ENCODE measurements at regions not wholly inside any gene's neighbourhood (a gene's known extent, or its start where the extent isn't known, plus 50 kb on each side); places are given as distances from the start of the nearest gene placed in this dataset.

- DNase-seq (ENCODE audit: low spot score), result no peak
Measured at GRCh38 chr2:200137691-200138090, 168.8 kb upstream of the SPATS2L start.

DNA sequence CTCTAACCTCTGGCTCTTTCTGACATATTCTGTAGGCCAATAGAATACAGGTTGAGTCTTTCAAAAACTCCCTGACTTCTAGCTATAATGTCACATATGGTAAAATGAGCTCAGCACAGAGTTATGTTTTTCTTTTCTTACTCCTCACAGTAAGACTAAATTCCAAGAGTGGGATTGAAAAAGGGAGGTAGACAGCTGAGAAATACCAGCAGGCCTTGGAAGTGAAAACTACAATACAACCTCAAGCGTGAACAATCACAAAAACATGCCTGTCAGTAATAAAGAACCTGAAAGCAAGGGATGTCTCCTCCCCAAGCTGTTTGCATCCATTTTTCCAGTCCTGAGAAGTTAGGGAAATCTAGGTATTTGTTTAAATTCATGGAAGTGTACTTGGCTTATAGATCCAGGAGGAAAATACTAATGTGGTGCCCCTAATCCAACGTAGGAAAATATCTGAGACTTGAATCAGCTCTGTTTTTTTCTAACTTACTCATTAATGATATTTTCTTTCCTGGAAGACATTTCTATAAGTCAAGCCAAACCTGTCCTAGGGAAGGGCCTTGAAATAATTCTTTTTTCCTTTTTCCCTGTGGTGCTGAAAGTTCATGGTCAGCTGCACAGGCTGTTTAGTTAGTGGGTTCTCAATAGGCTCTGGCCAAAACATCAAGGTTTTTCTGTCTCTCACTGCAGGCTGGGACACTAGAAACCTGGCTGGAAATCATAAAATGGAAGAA is 167.9 kb upstream of the SPATS2L start:
- no peak for DNase-seq (ENCODE audit: low spot score)

DNA sequence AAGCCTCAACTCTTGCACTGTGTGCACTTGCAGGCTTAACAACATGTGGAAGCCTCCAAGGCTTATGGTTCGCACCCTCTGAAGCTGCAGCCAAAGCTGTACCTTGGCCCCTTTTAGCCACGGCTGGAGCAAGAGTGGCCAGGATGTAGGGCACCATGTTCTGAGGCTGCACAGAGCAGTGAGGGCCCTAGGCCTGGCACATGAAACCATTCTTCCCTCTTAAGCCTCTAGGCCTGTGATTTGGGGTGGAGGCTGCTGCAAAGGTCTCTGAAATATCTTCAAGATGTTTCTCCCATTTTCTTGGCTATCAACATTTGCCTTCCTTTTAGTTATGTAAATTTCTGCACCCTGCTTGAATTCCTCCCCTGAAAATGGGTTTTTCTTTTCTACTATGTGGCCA is 161.9 kb upstream of the SPATS2L start:
- no peak for DNase-seq (ENCODE audit: low spot score)

DNA sequence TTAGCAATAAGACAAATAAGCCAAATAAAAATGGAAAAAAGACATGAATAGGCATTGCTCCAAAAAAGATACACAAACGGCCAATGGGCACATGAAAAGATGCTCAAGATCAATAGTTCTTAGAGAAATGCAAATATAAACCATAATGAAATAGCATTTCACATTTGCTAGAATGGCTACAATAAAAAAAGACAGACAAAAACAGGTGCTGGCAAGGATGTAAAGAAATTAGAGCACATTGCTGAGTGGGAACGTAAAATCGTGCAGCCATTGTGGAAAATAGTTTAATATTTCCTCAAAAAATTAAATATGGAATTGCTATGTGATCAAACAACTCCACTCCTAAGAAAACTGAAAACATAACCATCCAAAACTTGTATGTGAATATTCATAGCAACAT is 160.0 kb upstream of the SPATS2L start:
- DNase-seq (ENCODE audit: low spot score), result no peak

- no peak for DNase-seq (ENCODE audit: low spot score)
Measured at GRCh38 chr2:200147371-200147770, 159.1 kb upstream of the SPATS2L start.

DNA sequence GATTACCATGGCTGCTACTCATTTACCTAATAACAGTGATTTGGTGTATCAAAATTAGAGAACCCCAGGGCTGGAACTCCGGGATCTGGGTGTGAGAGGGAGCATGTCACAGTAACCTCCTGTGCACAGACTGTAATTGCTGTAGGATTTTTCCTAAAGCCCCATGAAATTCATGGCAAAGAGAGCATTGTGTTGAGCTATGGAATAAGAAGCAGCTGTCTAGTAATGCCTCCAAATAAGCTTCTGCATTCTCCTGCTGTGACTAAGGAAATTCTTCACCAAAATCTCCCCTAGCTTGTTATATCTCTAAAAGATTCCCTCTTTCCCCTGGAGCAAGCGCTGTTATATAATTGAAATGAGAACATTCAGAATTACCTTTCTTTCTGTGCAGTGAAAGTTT is 158.1 kb upstream of the SPATS2L start:
- no peak for DNase-seq (ENCODE audit: low spot score)

- DNase-seq (ENCODE audit: low spot score), result no peak
Measured at GRCh38 chr2:200150411-200151086, 155.9 kb upstream of the SPATS2L start.

- no peak for DNase-seq (ENCODE audit: low spot score)
Measured at GRCh38 chr2:200155652-200156051, 150.8 kb upstream of the SPATS2L start.

DNA sequence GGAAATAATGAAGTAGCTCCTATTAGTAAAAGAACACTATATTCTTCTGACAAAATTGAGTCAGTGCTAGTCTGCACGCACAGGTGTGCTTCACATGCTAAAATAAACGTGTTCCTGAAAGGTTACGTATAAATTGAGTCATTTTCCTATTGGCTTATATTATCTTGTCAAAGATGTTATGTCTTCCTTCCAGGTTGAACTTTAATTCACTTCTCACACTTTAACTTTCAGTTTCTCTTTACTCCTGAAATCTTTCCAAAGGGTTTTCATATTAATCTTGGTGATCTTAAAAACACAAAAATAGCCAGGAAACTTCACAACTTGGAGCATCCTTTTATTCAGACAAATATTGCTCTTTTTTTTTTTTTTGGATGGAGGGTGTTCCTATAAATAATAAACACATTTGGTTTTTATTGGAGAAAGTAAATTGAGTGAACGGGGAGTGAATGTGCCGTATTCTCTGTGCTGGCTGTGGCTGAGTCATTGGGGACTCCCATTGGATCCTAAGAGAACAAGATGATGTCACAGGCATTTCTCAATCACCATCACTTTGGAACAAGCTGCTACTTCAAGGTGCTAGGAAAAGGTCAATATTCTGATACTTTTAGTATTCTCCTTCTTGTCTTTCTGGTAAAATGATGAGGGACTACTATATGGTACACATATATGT is 150.2 kb upstream of the SPATS2L start:
- peak; percentile 3 for DNase-seq (ENCODE audit: low spot score)

GRCh38 chr2:200158647-200159356 is 147.7 kb upstream of the SPATS2L start:
- DNase-seq (ENCODE audit: low spot score), result no peak

GRCh38 chr2:200159357-200159707 is 147.2 kb upstream of the SPATS2L start:
- no peak for DNase-seq (ENCODE audit: low spot score)

GRCh38 chr2:200159829-200160781 is 146.4 kb upstream of the SPATS2L start:
- no peak for DNase-seq (ENCODE audit: low spot score)

- DNase-seq (ENCODE audit: low spot score), result no peak
Measured at GRCh38 chr2:200161458-200161857, 145.0 kb upstream of the SPATS2L start.

DNA sequence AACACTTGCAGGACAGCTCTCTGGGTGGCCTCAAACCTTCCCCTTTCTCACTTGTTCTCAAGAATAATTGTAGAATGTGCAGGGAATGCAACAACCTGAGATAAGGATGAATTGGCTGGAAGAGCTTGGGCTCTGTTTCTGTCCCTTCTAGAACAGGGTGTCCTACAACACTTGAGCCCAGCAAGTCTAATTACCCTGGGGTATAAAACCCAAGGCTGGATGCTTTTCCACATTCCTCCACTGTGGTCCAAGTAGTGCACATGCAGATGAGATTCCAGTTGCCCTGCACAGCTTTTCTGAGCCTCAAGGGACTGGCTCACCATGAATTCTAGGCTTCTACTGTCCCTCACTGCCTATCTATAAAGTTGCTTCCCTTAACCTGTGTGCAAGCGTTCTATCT is 140.8 kb upstream of the SPATS2L start:
- no peak for DNase-seq (ENCODE audit: low spot score)

DNA sequence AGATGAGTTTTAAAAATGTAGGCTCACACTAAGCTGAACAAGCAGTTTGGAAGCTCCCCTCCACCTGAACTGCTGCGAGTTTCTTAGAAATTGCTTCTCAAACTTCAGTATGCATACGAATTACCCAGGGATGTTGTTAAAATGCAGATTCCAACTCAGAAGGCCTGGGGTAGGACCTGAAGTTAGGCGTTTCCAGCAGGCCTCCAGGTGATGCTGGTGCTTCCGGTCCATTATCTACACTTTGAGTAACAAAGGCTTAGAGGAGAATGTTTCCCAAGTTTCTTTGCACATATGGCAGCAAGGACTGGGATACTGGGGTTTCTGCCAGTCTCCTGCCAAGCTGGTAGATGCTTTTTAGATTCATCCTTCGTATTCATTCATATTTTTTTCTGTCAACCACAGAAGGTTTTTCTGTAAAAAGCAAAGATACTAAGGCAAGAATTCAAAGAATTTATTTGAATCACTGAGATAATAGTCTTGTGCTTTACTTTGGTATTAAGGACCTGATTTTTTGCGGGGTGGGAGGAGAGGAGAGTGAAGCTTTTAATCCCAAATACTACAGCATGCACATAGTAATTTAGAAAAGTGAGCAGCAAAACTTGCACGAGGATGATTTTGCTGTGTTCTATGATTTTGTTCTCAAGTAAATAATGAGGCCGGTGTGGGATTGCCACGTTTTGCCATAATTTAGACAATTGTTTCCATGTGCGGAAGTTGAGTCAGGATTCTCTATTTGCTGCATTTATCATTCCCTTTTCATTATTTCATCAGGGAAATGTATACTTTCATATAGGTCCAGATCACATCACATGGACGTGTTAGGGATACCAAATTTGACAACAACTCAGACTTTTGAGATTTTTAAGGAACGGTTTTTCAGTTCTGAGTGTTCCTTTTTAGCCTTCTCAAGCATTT is 137.6 kb upstream of the SPATS2L start:
- no peak for DNase-seq (ENCODE audit: low spot score)

DNA sequence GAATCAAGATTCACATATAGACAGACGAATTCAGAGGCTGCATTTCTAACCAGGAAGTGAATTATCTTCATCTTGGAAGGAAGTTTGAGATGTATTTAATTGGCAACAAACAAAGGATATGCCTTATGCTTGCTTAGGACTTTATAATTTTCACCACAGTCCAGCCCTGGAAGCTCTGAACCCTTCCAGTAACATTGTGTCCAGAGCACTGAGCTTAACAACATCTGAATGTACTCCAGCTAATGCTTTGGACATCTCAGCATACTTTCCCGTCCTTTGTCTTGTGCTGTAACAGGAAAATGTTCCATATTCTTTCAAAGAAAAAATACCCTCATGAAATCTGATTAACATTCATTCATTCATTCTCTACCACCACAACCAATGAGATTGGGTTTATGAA is 136.3 kb upstream of the SPATS2L start:
- no peak for DNase-seq (ENCODE audit: low spot score)

DNA sequence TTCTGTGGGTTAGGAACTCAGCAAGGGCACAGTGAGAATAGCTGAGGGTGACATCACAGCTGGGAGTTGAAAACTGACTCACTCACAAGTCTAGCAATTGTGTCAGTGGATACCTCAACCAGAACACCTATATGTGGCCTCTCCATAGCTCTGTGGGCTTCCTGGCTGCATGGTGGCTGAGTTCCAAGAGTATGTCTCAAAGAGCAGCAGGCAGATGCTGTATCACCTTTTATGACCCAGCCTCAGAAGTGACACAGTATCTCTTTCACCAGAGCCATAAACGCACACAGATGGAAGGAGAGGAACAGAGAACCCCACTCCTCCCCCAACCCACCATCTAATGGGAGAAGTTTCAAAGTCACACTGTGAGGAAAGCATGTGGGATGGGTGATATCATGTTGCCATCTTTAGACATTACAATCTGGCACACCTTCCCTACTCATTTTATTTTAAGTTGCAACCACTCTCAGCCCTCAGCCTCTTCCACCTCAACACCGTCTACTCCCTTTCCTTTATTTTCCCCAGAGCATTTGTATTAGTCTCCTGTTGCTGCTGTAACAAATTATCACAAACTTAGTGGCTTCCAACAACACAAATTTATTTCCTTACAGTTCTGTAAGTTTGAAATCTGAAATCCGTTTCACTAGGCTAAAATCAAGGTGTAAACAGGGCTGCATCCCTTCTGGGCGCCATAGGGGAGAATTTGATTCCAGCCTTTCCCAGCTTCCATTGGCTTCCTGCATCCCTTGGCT is 134.6 kb upstream of the SPATS2L start:
- DNase-seq (ENCODE audit: low spot score), result no peak

GRCh38 chr2:200172521-200172920 is 134.0 kb upstream of the SPATS2L start:
- no peak for DNase-seq (ENCODE audit: low spot score)

DNA sequence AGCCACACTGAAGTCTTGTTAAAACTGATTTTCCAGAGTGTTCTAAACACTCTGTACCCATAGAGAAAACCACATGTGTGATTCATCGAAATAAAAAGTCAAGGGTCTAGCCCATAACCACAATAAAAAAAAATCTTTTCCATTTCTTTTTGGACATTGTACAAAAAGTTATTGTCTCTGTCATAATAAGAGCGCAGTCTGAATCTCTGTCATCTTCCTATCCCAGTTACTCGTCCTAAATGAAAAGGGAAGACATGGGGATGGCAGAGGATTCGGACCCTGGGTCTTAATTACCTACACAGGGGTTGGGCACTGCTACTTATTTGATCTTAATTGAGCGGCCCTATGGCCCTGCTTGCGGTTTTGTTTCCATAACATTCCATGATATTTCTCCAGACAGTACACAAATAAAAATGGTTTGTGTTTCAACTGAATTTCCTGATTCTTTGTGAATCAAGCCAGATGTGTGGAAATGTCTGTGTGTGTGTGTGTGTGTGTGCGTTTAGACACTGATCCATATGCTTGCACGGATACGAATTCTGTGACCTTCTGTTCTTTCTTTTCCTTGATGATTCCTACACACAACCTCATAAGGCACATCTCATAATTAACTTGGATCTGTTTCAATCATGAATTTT is 133.4 kb upstream of the SPATS2L start:
- DNase-seq (ENCODE audit: low spot score), result no peak
